GM21529 (cell line): ENCODE measurements at regions not wholly inside any gene's neighbourhood (a gene's known extent, or its start where the extent isn't known, plus 50 kb on each side); places are given as distances from the start of the nearest gene placed in this dataset.
"Not testable (repeated sequence)": the region's sequence is repeated elsewhere in the genome, so short reads cannot be mapped to it uniquely, and the experiment has no call there.

Experiments
- ATAC-seq: cut with Tn5 transposase; IDR thresholded peaks from one replicate; pipeline ENCODE4 v1.9.1; 2021; ENCODE audit not compliant: unreplicated experiment

DNA sequence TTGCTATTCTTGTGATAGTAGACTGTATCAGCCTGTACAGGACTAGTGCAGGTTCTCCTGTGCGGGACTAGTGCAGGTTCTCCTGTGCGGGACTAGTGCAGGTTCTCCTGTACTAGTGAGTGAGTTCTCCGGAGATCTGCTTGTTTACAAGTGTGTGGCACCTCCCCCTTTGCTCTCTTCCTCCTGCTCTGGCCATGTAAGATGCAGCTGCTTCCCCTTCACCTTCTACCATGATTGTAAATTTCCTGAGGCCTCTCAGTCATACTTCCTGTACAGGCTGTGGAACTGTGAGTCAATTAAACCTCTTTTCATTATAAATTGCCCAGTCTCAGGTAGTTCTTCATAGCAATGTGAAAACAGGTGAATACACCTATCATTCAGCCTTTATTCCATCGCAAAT, 289.6 kb downstream of the TEX29 start:
- ATAC-seq, result no peak

GRCh38 chr13:111610879-111611278, 290.4 kb downstream of the TEX29 start:
- no peak for ATAC-seq

DNA sequence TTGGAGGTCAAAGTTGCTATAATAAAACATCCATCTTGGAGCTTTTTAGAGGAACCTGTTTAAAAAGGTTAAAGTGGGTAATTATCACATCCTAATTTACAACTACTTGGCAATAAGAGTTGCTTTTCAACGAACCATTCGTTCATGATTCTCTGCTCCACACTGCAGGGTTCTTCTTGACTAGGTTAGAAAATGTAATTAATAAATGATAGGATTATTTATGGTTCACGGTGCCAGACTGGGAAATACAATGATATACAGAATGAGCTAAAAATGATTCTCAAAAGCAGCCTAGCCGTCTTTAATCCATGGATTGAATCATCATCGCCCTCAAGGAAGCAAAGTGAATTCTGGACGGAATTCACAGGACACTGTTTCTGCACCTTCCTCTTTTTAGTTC, 291.2 kb downstream of the TEX29 start:
- no peak for ATAC-seq

- no peak for ATAC-seq
Observed at GRCh38 chr13:111612886-111613285, 292.4 kb downstream of the TEX29 start.

- no peak for ATAC-seq
Observed at GRCh38 chr13:111614009-111614408, 293.6 kb downstream of the TEX29 start.

- no peak for ATAC-seq
Observed at GRCh38 chr13:111614613-111615012, 294.2 kb downstream of the TEX29 start.

DNA sequence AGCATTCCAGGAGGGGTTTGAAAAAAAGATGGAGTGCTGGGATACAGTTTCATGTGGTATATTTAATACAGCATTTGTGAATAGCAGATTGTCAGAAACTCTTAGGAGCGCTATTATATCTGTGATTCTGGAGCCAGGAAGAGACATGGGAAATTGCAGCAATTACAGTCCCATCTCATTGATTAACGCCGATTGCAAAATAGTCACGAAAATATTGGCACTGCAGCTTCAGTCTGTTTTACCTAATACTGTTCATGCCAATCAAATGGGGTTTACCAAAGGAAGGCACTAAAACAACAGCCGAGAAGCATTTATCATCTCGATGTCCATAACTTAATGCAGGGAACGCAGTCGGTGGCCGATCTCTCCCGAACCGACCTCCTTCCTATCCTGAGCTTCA, 295.8 kb downstream of the TEX29 start:
- no peak for ATAC-seq

DNA sequence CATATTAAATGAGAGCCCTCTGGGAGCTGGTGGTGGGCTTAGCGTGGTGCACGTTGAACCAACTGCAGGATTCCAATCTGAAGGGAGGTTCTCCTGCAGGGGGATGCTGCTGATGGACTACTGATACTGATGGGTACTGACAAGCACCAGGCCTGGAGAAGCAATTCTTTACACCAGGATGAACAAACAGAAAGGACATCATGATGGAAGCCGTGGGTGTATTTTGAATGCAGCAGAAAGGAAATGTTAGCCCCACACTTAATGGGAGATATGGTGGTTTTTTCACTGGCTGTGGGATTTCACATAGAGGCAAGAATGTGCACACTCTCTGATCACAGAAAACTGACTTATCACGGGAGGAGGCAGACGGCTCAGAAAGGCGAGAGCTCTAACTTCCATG, 299.7 kb downstream of the TEX29 start:
- no peak for ATAC-seq

- ATAC-seq, result no peak
Observed at GRCh38 chr13:111620586-111620985, 300.1 kb downstream of the TEX29 start.

DNA sequence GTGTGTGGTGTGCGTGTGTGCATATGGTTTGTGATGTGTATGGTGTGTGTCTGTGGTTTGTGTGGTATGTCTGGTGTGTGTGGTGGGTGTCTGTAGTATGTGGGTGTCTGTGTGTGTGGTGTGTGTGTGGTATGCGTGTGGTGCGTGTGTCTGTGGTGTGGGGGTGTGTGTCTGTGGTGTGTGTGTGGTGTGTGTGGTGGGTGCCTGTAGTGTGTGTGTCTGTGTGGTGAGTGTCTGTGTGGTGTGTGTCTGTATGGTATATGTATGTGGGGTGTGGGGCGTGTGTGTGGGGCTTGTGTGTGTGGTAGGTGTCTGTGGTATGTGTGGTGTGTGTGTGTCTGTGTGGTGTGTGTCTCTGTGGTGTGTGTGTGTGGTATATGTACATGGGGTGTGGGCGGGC, 300.7 kb downstream of the TEX29 start:
- ATAC-seq, result no peak

GRCh38 chr13:111622051-111622531, 301.6 kb downstream of the TEX29 start:
- ATAC-seq, result no peak

- no peak for ATAC-seq
Observed at GRCh38 chr13:111623208-111623607, 302.8 kb downstream of the TEX29 start.

GRCh38 chr13:111623743-111624505, 303.5 kb downstream of the TEX29 start:
- no peak for ATAC-seq

DNA sequence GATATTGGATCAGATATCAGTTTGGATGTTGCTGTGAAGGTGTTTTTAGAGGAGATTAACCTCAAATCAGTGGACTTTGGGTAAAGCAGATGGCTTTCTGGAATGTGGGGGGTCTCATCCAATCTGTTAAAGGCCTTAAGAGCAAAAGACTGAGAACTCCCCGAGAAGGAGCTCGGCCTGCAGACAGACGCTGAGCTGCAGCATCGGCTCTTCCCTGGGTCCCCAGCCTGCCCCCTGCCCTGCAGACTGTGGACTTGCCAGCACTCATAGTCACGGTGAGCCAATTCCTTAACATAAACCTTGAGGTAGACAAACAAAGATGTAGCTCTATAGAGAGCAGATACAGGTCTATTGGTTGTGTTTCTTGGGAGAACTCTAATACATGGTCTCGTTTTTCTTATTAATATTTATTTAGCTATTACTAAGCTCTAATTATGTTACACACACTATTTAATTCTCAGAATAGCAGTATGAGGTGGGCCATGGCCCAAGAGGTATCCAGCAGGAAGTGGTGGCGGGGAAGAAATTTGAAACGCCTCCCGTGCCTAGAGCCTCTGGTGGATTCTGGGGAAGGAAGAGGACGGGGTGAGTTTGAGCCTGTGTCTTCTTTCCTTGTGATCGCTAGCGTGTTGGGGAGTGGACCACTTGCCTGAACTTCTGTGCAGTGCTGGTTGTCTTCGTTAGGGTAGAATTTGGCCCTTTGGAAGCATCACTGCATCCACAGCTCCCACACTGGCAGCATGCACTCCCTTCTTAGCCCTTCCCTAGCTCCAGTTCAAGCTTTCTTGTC, 305.3 kb downstream of the TEX29 start:
- ATAC-seq, result no peak

DNA sequence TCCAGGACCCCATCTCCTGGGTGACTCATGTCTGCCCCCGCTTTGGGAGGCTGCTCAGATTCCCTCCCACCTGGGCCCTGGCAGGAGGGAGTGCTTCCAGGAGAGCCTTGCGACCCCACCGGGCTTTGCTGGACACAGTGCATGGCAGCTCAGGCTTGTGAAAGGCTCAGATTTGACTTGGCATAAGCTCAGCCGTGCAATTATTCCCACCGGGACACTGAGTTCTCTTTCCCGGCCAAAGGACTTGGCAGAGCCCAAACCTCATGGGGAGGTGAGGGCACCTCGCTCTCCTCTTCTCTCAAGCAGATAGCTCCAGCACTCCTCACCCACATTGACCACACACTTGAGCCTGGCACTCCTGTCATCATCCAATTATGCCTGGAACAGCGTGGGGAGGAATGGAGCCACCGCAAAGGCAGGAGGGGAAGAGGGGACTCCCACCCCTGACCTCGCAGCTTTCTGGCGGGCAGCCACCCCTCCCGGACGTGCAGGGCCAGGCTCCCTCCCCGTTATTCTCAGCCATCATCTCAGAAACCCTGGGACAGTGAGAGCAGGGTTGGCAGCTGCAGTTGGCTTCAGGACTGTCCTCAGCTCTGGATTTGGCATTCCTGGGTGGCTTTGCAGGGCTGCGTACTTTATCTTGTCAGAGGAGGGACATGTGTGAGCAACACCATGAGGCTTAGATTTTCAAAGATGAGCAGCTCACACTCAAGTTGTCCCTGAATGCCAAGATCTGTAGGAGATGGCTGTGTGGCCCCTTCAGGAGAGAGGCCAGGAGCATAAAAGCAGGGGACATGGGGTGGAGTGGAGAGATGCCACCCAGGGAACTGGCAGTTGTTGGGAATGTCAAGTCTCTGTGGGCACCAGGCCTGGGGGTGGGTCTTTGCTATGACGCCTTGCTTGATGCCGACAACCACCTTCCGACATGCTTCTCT, 306.2 kb downstream of the TEX29 start:
- ATAC-seq, result no peak

DNA sequence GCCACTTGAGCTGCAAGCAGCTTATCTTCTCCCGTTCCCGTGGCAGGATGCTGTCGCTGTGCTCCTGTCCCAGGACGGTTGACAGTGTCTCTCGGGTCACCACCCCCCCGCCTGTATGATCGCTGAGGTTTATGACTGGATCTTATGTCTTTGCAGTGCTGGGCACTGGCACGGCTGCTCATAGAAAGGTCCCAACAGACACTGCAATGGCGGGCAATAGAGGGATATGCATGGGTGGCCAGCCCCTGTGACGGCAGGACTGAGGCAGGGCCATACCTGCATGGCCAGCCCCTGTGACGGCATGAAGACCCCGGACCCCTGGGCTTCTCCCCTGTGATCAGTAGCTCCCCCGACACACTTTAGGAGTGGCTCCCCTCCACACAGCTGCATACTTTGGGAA, 307.2 kb downstream of the TEX29 start:
- no peak for ATAC-seq

GRCh38 chr13:111629016-111629415, 308.6 kb downstream of the TEX29 start:
- ATAC-seq, result no peak

DNA sequence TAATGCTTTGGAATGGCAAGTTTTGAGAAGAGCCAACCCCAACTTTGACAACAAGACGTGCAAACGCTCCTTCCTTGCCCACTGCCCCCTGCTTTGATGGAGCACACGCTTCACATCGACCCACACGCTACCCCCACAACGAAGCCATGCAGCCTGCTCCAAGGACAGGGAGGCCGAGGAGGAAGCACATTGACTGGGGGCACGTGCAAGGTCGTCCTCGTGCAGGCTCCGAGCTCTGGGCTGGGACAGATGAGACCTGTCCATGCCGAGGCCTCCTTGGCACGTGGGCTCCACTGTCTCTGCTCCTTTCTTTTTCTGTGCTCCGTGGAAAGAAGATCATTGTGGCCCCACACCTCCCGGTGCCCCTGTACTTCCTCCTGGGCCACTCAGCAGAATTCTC, 309.0 kb downstream of the TEX29 start:
- ATAC-seq, result no peak

DNA sequence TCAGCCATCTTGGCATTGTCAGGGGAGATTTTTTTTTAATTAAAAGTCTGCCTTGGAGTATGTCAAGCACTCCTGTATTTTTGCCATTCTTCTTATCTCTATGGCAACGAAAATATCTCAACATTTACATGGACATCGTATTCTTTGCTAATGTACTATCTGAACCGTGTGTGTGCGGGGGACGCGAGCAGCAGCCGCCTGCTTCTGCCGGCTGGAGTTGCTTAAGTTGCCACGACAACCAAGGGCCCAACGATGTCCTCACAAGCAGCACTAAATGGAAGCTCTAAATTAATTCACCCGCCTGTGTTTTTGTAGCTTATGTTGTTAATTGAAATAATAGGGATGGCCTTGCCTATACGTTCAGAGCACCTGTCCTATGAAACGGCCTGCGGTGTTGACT, 309.5 kb downstream of the TEX29 start:
- no peak for ATAC-seq

- ATAC-seq, result no peak
Observed at GRCh38 chr13:111630406-111630805, 310.0 kb downstream of the TEX29 start.

GRCh38 chr13:111631271-111631670, 310.8 kb downstream of the TEX29 start:
- not testable (repeated sequence) for ATAC-seq
